ENCODE measurements at regions not wholly inside any gene's neighbourhood (a gene's known extent, or its start where the extent isn't known, plus 50 kb on each side); places are given as distances from the start of the nearest gene placed in this dataset.

DNA sequence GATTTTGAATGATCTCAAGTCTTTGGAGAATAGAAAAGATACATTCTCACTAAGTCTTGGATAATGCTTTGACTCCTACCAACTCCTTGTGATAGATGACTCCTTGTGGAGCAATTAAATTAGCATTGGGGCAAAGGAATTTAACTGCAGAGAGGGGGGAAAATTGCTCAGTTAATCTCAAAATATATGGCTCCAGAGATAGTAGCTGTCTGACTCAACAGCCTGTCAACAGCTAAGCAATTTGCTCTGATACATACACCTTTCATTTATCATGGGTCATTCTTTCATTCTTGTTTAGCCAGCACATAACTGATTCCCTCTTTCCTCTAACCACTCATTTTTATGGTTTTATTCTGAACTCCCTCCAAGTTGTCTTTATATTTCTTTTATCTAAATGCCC lies 225.6 kb upstream of the OBI1 start:
- TF ChIP-seq CTCF (tag by site-specific recombination; IDR thresholded peaks at IDR 0.05) (no peak), ZBTB7A (tag by site-specific recombination; IDR thresholded peaks at IDR 0.05; ENCODE audit: low read depth) (no peak), MZF1 (tag by site-specific recombination; IDR thresholded peaks at IDR 0.05; ENCODE audit: borderline replicate concordance) (no peak), YY2 (tag by site-specific recombination; IDR thresholded peaks at IDR 0.05) (no peak), ZBTB26 (tag by site-specific recombination; optimal IDR thresholded peaks at IDR 0.05) (no peak), ZNF792 (tag by site-specific recombination; IDR thresholded peaks at IDR 0.05) (no peak), ZNF121 (tag by site-specific recombination; IDR thresholded peaks at IDR 0.05) (no peak), ZNF280C (tag by site-specific recombination; IDR thresholded peaks at IDR 0.05) (no peak), ZSCAN16 (tag by site-specific recombination; IDR thresholded peaks at IDR 0.05) (no peak), GLI4 (tag by site-specific recombination; IDR thresholded peaks at IDR 0.05) (no peak), ZNF138 (tag by site-specific recombination; IDR thresholded peaks at IDR 0.05; ENCODE audit: borderline replicate concordance) (no peak)
- TF ChIP-seq, protein P1, sequence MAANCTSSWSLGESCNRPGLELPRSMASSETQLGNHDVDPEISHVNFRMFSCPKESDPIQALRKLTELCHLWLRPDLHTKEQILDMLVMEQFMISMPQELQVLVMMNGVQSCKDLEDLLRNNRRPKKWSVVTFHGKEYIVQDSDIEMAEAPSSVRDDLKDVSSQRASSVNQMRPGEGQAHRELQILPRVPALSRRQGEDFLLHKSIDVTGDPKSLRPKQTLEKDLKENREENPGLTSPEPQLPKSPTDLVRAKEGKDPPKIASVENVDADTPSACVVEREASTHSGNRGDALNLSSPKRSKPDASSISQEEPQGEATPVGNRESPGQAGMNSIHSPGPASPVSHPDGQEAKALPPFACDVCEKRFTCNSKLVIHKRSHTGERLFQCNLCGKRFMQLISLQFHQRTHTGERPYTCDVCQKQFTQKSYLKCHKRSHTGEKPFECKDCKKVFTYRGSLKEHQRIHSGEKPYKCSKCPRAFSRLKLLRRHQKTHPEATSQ (tag by site-specific recombination; IDR thresholded peaks at IDR 0.05), result no peak
- TF ChIP-seq, protein P2, sequence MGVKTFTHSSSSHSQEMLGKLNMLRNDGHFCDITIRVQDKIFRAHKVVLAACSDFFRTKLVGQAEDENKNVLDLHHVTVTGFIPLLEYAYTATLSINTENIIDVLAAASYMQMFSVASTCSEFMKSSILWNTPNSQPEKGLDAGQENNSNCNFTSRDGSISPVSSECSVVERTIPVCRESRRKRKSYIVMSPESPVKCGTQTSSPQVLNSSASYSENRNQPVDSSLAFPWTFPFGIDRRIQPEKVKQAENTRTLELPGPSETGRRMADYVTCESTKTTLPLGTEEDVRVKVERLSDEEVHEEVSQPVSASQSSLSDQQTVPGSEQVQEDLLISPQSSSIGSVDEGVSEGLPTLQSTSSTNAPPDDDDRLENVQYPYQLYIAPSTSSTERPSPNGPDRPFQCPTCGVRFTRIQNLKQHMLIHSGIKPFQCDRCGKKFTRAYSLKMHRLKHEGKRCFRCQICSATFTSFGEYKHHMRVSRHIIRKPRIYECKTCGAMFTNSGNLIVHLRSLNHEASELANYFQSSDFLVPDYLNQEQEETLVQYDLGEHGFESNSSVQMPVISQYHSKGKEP (tag by site-specific recombination; IDR thresholded peaks at IDR 0.05), result no peak
- TF ChIP-seq, protein P3, sequence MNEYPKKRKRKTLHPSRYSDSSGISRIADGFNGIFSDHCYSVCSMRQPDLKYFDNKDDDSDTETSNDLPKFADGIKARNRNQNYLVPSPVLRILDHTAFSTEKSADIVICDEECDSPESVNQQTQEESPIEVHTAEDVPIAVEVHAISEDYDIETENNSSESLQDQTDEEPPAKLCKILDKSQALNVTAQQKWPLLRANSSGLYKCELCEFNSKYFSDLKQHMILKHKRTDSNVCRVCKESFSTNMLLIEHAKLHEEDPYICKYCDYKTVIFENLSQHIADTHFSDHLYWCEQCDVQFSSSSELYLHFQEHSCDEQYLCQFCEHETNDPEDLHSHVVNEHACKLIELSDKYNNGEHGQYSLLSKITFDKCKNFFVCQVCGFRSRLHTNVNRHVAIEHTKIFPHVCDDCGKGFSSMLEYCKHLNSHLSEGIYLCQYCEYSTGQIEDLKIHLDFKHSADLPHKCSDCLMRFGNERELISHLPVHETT (tag by site-specific recombination; IDR thresholded peaks at IDR 0.05), result no peak
